Superior temporal gyrus (tissue), 1 donor: ENCODE measurements at regions not wholly inside any gene's neighbourhood (a gene's known extent, or its start where the extent isn't known, plus 50 kb on each side); places are given as distances from the start of the nearest gene placed in this dataset.
"Not testable (repeated sequence)": the region's sequence is repeated elsewhere in the genome, so short reads cannot be mapped to it uniquely, and the experiment has no call there.

Experiments used
- DNase-seq: peaks from one replicate; pipeline ENCODE4 v3.0.0-alpha.2; 2016; ENCODE audit errors: extremely low spot score

DNA sequence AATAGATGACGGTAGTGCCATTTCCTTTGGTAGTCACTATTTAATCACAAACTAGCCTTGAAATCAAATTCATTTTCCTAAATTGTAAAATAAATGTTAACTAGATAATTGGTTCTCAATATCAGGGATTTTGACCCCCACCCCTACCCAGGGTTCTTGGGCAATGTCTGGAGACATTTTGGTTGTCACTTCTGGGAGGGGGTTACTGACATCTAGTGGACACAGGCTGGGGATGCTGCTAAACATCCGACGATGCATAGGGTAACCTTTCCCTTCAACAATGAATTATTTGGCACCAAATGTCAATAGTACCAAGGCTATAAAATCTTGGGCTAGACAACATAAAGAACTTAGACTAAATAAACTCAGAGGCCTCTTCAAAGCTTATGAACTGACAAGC, 285.8 kb upstream of the TRPC5 start:
- no peak for DNase-seq

DNA sequence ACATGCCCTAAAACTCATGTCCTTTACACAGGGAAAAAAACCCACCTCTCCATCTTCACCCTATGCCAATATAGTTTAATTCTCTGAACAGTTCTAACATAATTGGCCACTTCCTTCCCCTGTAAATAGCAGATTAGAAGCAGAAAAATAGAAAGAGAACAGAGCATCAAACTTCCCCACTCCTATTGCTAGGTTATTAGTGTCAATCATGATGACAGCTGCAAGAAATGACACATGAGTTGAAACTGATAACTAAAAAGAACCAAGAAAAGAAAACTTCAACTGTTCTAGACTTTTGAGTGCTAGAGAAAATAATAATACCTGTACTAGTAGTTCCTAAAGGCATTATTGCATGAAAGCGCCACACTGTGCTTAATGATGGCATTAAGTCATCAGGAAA, 284.5 kb upstream of the TRPC5 start:
- DNase-seq = no peak

DNA sequence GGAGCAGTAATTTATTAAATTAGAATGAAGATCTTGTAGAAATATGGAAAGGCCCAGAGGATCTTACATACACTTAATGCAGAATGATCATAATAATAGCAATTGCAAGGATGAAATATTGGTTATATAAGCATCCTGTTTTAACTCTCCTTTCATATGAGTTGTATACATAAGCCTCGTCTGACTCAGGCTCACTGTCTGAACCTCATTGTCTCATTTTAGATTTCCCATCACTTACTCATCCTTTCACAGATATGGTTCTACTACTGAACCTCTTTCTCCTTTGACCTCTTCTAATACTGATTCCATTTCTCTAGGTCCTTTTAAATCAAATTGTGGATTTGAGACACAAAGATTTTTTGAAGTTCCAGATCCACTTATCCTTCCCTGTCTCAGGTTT, 277.3 kb upstream of the TRPC5 start:
- DNase-seq = no peak

DNA sequence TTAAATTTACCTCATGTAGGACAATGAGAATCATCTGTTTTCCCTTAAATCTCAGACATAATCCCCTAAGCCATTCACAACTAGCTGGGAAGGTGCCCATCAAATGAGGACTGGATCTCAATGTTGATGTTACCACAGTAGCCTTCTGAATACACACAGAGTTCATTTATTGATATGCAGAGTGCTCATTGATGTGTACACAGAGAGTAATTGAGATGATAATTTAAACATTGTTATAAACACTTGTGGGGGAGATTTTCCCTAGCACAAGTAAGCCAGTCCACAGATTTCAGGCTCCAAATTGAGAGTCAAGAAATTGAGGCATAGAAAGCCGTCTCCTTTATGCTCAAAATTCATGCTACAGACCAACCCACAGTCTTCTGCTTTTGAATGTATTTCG, 273.4 kb upstream of the TRPC5 start:
- DNase-seq = no peak

DNA sequence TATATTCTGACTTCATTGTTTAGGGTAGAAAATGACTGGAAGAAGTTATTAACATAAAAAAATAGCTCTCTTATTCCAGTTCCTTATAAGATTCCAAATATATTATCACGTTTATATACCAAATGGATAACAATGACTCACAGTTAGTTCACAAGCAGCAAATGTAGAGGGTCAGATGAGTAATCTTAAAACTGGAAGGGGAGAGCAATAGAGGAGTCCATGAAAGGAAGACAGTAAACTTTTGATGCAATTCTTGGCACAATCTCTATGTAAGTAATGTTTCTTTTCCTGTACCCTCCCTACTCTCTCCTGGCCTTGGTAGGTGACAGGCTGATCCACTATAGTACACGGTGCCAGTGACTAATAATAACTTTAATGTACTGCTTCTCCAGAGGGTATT, 259.0 kb upstream of the TRPC5 start:
- no peak for DNase-seq

DNA sequence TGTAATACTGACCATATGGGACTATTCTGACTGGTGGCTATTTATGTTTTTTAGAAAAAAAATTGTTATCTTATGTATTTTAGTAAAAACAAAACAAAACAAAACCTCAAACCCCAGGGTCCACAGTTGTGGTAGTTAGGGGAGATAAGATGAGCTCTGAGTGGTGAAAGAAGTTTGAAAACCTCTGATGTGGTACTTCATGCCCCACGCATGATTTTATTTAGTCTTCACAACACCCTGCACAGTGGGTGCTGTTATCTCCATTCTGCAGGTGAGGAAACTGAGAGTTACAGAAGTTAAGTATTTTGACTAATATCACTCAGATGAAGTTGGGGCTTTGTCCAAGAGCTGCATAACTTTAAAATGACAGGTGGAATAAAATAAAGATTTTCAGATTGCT, 230.6 kb upstream of the TRPC5 start:
- DNase-seq = no peak

DNA sequence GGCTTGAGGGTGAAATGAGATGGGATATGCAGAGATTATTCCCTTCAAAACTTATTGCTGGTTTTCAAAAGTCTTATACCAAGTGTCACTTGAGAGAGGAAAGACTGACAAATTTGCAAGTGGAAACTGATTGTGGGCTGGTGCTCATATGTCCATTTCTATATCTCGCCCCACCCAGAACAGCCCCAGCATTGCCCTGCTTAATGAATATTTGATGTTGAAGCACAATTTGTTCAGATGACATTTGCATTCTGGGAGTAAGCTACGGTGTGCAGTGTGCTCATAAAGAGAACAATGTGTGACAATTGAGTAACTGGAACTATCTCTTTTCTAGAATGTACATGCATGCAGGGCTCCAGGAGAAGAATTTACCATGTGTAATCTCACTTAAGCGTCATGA, 223.5 kb upstream of the TRPC5 start:
- no peak for DNase-seq

DNA sequence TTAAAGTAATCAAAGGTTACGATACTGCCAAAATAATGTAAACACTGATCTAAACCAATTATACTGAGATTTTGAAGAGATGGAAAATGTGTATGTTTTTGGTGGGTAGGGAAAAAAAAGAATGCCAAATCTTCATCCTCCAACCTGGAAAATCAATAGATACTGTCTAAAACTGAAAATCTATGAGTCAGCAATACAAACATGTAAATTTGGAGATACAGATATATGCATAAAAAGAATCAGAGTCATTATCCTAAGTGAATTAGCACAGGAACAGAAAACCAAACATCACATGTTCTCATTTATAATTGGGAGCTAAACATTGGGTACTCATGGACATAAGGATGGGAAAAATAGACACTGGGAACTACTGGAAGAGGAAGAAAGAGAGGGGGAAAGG, 197.4 kb upstream of the TRPC5 start:
- no peak for DNase-seq

DNA sequence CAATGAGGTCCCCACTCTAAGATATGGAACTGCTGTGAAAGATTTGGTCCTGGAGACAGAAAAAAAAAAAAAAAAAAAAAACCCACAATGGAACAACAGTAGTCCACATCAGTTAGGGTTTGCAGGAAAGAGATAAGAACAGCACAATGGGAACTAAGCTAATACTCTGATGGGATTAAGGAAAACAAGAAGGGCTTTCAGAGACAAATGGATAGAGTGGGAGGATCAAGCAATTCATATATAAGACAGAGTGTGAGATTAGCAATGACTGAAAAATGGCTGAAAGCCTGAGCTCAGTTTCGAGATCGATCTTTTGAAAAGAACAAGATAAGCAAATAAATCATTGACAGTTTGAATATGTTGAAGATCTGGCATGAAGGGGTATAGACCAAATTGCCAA, 188.4 kb upstream of the TRPC5 start:
- DNase-seq = no peak

DNA sequence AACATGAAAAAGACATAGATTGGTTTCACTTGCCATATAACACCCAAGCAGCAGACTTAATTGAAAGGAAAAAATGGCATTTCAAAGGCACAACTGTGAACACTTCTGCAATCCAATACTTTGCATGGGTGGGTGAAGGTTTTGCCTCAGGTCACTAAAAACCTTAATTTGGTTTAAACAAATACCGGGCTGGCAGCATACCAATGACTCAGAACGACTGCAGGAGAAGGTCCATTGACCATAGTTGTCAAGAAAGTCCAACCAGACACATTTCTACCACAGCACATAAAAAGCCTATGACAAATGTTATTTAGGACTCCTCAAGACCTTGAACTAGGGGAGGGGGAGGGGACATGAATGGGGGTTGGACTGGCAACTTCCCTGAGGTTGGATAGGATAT, 183.6 kb upstream of the TRPC5 start:
- DNase-seq = no peak

DNA sequence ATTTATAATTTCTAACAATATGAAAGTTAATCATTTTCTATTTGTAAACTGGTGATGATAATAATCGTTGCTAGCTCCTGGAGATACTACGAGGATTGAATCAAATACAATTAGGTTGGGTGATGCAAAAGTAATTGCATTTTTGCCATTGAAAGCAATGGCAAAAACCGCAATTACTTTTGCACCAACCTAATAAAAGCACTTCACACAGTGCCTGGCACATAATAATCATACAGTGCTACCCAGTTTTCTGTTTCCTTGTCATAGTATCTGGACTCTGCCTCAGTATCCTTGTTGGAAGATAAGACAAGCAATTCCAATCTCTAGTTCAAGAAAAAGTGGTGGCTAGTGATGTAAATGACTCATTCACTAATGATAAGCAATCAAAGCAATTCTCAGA, 176.8 kb upstream of the TRPC5 start:
- DNase-seq = no peak

DNA sequence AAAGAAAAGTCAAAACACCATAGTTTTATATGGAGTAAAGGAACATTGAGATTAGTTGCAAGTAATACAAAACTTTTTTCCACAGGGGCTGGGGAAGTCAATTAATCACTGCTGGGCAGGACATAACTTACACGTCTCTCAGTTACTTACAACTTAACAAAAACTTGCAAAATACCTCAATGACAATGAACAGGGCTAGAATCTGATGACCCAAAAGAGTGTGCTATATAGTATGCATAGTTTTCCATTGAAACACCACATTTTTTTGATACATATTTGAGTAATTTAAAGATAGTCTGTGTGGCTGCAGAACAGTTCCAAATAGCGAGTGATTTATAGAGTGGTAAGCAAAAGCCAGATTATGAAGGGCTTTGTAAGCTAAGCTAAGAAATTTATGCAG, 172.3 kb upstream of the TRPC5 start:
- DNase-seq = no peak

DNA sequence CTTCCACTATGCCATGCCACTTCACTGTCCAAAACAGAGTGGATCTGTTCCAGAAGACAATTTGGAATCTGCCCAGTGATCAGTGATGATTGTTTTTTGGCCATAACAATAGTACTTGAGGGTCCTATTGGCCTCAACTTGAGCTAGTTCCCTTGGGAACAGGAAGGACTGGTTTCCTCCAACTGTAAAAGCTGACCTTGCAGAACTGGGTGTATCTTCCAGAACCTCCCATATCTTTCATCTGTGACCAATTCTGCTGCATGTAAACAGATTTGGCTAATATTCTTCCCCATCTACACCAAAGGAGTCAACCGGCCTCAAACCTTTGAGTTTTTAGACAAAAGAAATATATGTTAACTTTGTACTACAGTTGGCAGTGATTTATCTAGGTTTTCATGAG, 165.1 kb upstream of the TRPC5 start:
- DNase-seq = no peak

DNA sequence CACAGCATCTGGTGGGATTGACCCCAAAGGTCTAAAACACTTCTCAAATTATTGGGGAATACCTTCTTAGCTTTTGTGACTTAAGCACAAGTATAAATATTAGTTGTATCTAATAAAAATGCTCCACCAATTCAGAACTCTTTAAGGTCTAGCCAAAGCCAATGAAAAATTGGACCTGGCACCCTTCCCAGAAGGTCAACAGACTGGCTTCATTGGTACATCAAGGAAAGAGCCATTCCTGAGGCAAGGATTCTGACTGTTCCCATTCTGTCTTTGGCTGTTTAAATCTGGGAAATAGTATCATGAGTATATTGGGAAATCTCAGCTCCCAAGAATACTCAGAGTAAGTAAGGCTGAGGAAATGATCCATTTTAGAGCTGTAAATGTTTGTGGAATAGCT, 153.0 kb upstream of the TRPC5 start:
- DNase-seq = no peak

DNA sequence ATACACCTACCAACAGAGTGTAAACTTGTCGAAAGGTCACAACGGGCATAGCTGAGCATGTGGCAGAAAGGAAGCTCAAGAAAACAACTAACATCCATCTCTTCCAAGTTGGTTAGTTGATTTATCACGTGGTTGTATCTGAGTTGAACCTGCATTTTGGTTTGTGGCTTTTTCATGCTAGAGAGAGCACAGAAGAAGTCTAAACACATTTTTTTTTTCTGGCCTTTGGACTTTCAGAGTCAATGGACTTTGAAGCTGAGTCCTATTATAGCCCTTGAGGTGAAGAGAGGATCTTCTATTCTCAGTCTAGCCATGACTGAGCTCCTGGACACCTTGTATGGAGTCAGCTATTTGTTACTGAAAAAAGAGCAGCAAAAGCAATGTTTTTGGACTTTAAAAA, 150.6 kb upstream of the TRPC5 start:
- DNase-seq = no peak

DNA sequence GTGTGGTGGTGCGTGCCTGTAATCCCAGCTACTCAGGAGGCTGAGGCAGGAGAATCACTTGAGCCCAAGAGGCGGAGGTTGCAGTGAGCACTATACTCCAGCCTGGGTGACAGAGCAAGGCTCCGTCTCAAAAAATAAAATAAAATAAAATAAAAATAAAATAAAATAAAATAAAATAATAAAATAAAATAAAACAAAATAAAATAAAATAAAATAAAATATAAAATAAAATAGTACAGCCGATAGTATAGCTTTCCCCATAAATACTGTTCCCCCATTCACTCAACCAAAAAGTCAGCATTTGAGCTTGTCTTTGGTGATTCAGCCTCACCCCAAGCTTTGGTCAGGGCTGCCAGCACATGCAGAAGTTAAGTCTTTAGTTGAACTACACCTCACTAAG, 144.2 kb upstream of the TRPC5 start:
- DNase-seq = not testable (repeated sequence)

DNA sequence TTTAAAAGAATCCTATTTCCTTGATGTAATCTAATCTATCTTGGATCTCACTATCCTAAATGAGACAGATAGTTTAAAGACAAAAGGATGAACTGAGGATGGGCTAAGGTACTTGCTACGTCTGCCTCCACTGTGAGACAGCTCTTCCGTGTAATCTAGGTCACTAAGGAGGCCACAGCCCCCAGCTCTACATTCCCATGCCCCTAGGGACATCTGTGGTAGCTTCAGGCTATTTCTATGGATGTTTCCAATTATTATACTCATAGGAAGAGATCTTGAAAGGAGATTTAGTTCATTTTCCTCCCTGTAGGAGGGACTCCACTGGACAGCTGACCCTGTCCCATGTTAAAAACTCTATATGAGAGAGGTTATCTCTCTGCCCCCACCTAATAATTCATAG, 140.8 kb upstream of the TRPC5 start:
- DNase-seq = no peak

DNA sequence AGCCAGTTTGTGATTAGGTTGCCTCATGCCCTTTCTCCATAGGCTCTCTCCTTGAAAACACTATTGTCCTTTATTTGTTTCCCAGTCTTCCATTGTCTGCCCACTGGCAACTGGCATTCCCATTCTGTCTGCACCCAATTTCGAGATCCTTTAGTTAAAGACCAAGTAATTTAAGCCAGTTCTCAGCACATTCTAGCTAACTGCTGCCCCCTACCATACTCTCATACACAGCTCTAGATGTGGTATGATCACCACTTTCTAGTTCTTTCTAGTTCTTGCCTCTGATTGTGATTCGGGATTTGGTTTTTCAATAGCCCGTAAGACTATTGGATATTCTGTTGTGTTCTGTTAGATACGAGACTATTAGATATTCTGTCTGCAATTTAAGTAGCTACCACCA, 135.8 kb upstream of the TRPC5 start:
- no peak for DNase-seq

DNA sequence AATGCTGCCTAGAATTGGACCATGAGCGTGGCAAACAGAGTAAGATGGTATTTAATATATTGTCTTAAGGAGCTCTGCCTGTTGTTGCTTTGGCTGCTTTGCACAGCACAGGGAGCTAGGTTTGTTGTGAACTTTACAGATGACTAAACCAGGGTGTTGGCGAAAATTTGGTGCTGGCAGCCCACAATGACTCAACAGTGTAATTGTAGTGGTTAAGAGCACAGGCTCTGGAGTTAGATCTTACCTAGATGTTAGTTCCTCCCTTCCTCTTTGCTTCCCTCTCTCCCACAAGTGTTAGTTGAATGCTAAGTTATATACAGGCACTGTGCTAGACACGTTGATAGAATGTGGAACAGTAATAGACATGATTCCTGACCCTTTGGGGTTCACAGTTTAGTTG, 128.9 kb upstream of the TRPC5 start:
- no peak for DNase-seq

DNA sequence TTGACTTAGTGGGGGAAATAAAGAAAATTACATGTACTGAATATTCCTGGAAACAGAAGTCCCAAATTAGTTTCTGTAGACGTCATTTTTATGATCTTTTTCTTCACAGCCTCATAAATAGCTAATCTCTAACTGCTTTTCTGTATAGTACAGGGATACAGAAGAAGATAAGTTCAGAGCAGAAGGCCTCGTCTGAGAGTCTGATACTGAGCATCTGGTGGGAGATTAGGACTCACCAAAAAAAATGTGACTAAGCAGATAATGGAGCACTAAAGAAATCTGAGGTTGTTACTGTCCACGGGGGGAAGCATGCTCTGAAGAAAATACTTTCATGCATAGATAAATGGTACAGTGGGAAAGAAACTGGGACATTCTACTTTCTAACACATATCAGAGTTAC, 115.3 kb upstream of the TRPC5 start:
- DNase-seq = no peak

DNA sequence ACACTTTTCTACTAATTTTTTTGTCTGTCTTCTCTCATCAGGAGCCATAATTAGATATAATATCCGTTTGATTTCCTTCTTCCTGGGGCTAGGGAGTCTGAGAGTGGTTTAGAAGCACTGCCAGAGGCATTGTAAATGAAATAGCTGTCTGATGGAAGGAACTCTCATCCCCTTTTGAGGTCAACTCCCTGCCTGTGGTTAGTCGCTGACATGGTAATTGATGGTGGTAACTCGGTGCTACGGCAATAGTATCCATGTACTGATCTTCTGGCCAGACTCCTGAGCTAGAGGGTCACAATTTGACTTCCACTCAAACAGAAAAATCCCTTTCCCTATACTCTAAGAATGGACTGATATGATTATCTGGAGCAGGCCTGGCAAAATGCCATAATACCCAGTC, 108.1 kb upstream of the TRPC5 start:
- DNase-seq = no peak

DNA sequence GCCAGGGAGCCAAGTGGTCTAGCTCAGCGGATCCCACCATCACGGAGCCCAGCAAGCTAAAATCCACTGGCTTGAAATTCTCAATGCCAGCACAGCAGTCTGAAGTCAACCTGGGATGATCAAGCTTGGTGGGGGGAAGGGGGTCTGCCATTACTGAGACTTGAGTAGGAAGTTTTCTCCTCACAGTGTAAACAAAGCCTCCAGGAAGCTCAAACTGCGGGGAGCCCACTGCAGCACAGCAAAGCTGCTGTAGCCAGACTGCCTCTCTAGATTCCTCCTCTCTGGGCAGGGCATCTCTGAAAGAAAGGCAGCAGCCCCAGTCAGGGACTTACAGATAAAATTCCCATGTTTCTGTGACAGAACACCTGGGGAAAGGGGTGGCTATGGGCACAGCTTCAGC, 98.8 kb upstream of the TRPC5 start:
- DNase-seq = not testable (repeated sequence)

DNA sequence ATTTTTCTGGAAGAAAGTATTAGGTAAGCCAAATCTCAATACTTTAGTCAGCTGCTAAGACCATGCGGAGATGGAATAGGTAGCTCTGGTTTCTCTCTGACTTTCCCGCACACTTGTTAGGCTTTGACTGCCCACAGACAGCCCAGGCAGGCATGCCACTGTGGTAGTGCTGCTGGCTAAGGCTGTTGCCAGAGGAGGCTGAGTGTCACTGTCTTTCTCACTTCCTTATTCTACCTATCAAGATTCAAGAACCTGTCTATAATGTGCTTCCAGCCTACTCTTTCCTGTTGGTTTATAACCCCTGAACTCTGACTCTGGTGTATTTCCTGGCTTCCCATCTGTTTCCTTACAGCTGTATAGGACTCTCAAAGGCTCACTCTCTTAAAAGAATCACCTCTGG, 81.8 kb upstream of the TRPC5 start:
- no peak for DNase-seq

DNA sequence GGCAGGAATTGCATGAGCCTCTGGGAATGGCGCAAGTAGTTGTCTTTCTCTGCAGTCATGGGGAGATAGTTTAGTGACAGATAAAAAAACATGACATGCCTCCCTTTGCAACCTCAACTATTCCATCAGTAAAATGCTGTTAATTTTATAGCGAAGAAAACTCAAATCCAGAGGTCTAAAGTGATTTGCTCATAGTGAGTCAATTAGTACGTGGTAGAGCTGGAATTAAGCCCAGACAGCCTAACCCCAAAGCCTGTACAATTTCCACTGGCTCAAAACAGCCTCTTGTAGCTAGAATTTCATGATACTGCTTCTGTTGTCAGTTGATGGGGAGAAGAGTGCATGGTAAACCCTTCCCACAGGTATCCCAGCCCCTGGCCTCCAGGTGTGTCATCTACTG, 81.3 kb upstream of the TRPC5 start:
- no peak for DNase-seq

DNA sequence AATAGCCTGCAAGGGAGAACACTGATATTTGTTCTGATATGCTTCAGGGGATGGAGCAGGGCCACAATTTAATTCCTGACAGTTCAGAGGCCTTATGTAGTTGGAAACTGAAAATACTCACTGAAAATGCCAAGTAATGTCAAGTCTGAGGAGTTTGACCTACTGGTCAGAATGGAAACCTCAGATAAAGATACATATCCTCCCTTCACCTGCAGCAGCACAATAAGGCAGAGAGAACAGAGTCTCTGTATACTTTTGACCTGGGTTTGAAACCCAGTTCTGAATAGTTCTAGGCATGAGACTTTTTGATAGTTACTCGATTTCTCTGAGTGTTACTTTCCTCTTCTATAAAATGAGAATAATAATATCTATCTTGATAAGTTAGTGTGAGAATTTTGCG, 65.8 kb upstream of the TRPC5 start:
- DNase-seq = no peak
